NCI-H82 treated with DMSO at 0.1 percent for 48 hours (cell line): ENCODE measurements at regions not wholly inside any gene's neighbourhood (a gene's known extent, or its start where the extent isn't known, plus 50 kb on each side); places are given as distances from the start of the nearest gene placed in this dataset.

Experiments used
- DNase-seq: peaks from one replicate; lab custom pipeline; 2025; ENCODE audit not compliant: unreplicated experiment; lab: John Stamatoyannopoulos, UW

DNA sequence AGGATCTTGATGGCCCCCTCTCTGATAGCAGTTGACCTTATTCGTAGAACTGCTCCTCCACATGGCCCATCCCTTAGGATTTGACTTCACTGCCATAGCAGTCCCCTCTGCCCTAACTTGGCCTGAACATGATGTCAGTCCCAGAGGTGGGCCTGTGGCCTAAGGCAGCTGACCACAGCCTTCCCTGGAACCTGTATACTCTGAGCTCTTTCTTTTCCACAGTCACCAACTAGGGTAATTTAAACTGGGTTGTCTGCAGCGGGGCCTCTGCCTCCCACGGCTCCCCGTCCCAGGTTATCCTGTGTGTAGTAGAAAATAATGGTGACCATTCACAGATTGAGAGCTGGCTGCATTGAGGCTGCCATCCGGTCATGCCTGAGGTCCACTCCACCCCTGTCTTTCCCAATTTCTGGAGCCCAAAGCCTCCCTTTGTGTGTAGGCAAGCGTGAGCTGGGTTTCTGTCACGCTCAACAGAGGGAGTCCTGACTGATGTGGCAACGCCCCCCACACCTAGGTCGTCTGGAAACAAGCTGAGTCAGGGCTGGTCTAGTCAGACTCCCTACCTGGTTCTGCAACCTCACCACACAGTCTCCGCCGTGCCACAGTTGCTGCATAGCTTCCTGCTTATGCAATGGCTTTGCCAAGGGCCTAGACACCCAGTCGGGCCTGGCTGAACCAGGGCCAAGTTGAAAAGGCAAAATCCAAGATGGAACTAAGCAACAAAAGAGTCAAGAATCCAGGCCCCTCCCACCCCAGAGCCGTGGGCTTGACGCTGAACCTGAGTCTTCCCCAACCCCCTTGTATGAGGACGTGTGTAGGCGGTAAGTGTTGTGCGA lies 284.5 kb downstream of the XXYLT1 start:
- no peak for DNase-seq

DNA sequence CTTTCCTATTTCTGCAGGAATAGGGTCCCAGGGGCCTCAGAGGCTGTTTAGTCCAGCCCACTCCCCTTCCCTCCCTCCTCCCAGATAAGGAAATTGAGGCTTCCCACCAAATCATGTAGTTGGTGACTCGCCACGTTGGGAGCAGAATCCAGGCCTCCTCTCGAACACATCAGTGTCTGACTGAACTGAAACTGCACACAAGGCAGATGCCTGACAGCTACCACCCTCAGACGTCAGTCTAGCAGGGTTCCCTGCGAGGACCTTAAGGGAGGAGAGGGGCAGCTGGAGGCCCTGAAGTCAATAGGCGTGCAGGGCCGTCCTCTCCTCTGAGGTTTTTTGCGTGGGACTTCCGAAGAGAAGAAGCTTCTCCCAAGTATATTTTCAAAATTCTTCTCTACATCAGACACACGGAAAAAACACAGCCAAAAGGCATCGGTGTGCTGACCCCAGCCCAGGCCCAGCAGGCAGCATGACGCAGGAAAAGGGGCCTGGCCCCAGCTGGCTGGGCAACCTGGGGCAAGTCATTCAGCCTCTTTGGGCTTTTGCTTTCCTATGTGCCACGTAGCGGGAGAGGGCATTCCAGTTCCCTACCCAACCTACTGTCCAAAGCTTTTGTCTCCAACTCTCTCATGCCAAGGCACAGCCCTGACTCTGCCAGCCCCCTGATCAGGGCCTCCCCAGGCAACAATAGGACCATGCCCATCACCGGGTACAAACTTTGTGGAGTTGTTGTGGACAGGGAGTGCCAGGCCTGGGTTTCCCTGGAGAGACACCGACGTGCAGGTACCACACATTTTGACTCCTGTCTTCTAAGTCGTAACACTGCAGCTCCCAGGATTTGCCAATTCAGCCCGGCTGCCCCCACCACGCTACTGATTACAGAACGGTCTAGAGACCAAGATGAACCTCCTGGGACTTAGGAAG lies 283.1 kb downstream of the XXYLT1 start:
- DNase-seq = no peak

DNA sequence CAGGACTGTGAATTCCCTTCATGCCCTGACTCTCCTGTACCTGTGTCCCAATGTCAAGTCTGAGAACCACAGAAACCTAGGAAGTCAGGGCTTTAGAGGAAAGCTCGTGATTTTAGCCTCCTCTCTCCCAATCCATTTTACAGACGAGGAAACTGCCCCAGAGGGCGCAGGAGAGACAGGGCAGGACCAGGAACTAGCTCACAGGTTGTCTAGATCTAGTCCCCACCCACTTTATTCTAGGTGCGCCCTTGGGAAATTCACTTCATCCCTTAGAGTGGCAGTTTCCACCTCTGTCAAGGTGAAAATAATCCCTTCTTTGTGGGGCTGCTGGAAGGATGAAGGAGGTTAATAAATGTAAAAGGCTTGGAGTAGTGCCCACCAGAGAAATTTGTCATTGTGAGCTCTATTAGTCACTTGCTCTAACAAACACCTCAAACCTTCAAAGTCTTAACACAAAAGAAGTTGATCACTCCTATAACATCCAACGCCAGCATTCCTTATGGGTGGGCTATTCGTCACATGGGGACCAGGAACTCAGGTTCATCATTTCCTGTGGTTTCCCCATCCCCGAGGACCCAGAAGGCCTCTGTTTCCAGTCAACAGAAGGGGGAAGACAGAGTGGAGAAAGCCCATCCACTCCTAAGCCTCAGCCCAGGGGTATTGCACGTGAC lies 282.3 kb downstream of the XXYLT1 start:
- no peak for DNase-seq

DNA sequence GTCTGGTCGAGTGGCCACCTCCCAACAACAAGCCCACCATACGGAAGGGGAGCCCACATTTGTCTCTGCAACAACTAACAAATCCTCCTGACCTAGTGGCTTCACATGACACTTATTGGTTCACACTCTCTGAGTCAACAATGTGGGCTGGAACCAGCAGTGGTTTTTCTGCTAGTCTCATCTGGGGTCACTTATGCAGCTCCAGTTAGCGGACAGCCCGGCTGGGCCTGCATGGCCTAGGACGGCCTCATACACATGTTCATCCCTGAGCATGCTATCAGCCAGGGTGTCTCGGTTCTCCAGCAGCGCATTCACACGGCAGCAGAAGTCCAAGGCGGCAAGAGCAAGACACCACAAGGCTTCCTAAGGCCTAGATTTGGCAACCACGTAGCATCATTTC lies 281.7 kb downstream of the XXYLT1 start:
- no peak for DNase-seq

DNA sequence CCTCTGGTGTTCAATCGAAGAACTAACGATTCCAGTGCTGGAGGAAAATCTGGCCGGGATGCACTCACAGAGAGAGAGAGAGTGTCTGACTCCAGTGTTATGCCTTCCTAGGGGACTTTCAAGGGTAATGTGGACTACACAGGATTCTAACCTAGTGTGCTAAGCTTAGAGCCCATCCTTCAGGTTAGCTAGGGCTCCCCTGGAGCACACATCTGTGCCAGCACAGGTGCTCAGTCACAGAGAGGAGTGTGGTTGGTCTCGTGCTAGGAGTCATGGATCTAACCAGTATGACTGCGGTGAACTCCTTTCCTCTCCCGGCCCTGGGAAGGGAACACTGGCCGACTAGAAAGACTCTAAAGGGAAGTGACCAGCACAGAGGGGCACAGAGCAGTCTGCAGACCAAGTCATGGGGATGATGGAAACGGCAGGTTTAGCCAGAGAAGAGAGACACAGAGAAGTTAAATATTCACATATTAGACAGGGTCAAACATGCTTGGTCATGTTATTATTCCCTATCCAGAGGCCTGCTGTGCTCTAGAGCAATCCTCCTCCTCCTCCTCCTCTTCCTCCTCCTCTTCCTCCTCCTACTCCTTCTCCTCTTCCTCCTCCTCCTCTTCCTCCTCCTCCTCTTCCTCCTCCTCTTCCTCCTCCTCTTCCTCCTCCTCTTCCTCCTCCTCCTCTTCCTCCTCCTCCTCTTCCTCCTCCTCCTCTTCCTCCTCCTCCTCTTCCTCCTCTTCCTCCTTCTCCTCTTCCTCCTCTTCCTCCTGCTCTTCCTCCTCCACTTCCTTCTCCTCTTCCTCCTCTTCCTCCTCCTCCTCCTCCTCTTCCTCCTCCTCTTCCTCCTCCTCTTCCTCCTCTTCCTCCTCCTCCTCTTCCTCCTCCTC lies 280.3 kb downstream of the XXYLT1 start:
- no peak for DNase-seq

DNA sequence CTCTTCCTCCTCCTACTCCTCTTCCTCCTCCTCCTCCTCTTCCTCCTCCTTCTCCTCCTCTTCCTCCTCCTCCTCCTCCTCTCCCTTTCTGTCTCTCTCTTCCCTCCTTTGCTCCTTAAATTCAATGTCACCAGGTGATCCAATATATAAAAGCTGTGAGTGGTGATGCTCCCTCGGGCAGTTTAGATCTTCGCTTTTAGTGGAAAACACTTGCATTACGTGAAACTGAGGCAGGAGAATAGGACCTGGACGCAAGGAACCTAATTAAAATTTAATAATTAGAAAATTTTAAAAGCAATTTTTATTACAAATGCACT lies 279.7 kb downstream of the XXYLT1 start:
- DNase-seq = no peak

DNA sequence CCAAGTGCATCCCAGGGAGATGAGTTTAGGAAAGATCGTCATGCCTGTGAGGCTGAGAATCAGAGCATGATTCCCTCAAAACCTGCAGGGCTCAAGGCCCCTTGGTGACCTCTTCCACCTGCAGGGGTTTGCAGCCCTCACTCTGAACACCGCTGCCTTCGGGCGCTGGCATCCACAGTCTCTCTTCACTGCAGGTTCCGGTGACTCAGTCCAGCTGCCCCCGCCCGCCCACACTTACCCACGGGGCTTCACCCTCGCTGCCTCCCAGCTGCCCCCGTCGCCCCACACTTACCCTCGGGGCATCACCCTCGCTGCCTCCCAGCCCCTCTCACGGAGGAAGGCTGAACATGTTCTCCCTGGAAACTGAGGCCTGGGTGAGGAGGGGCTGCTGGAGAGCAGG lies 277.1 kb downstream of the XXYLT1 start:
- no peak for DNase-seq

DNA sequence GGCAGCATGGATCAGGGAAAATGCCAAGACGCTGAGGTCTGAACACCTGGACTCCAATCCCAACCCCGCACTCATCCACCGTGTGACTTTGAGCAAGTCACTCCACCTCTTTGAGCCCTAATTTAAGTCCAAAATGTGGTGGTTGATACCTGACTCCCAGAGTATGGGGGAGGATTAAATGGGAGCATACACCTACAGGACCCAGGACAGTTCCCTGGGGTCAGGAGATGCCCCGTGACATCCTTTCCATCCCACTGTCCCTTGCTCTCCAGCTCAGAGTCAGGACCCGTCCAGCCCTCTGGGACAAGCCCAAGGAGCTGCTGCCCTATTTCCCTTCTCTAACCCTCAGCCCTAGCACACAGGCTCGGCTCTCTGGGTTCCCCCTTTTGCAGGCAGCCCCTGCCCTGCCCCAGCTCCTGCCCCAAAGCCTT lies 276.4 kb downstream of the XXYLT1 start:
- no peak for DNase-seq

DNA sequence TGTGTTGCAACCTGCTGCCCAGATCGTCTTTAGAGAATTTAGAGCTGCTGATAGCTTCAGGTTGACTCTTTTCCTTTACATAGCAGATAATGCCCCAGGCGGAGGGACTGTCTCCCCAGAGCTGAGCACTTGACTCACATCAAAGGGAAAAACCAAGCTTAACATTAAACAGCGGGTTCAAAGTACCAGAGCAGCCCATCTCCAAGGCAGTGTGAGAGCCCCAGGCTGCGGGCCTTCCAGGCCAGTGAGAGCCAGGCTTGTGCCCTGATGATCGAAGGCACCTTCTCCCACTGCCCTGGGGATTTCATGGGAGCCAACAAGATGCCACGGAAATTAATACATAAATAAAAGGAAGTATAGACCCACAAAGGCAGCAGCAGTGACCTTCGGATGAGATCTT lies 275.6 kb downstream of the XXYLT1 start:
- no peak for DNase-seq

DNA sequence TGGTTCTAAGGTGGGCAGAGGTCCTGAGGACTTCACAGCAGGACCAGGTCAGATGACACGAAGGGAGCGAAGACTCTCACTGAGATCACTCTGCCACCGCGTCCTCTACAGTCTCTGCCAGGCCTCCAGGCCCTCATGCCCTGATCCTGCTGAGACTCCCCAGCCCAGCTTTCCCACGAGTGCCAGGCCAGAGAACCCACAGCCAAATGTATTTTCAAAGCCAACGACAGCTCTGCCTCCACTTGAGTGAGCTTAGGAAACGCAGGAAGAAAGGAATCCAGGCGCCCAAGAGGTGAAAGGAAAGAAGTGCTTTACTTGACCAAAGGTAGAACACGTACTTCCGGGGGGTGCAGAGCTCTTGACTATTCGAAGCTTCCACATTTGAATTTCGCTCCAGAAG lies 275.0 kb downstream of the XXYLT1 start:
- no peak for DNase-seq

DNA sequence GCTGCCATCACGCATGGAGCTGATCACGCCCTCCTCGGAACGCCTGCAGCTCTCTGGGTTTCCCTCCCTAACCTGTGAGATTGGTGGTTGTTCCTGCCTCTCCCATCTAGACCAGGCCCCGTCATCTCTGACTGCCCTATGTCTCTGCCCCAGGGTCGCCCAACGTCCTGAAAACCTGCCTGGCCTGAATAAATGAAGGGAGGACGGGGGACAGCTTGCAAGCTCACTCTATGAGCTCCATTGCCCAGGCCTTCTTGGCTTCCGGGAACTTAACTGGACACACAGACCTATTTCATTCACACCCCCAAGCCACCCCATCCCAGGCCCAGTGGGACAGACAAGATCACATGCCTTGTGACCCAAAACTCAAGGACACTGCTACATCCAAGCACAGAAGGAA lies 274.2 kb downstream of the XXYLT1 start:
- DNase-seq = no peak

DNA sequence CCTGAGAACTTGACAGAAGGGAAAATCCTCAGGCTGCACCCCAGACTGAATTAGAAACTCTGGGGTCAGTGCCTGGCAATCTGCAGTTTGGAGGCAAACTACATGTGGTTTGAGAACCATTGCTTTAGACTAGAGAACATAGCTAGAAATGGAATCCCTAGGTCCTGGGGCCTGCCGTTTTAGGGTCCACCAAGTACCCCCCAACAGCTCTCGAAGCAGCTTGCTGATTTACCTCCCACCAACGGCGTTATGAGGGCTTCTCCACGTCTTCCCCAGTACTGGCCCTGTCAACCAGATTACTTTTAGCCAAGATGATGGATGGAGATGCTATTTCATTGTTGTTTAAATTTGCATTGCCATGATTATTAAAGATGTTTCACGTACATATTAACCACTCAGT lies 272.5 kb downstream of the XXYLT1 start:
- no peak for DNase-seq

DNA sequence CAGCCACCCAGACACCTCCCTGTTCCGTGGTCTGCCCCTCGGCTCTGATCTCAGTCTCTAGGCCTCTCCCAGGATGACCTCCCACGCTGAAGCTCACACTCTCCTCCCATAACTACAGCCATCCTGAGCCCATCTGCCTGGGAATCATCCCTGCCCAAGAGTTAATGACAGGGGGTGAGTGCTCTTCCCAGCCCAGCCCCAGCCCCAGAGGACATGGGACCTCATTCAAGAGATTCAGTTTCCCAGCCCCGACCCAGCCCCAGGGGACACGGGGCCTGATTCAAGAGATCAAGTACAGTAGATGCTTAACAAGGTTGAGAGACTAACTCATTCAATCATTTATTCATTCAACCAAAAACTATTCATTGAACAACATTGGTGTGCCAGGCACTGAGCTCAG lies 272.0 kb downstream of the XXYLT1 start:
- DNase-seq = no peak

DNA sequence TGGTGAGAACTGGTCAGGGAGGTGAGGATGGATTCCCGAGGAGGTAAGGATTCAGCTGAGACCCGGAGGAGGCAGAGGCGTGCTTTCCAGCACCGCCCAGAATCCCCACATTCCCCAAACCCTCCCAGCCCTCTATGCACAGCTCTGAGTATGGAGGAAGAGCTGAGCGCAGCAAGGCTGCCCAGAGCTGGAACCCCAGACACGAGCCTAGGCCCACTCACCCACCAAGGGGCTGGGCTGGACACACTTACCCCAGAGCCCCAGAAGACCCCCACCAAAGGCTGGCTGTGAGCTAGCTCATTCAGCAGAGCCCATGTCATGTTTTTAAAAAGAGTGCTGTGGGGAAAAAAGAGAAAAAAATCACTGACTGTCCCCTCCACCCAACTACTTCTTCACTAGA lies 271.5 kb downstream of the XXYLT1 start:
- no peak for DNase-seq

DNA sequence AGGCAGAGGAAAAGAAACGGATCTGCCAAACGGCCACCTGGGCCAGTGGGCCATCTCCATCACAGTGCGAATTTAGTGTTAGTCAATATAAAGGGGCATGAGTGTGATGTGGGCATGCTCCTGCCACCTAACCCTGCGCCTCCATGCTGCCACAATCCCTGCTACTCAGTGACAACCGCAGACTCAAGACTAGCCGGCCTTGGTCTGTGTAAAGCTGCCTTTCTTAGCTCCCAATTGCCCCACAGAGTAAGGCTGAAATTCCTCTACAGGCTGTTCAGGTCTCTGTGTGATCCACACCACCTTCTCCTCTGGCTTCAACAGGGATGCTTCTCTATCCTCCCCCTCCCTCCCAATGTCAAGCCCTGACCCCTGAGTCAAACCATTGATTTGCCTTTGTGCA lies 269.7 kb downstream of the XXYLT1 start:
- no peak for DNase-seq

DNA sequence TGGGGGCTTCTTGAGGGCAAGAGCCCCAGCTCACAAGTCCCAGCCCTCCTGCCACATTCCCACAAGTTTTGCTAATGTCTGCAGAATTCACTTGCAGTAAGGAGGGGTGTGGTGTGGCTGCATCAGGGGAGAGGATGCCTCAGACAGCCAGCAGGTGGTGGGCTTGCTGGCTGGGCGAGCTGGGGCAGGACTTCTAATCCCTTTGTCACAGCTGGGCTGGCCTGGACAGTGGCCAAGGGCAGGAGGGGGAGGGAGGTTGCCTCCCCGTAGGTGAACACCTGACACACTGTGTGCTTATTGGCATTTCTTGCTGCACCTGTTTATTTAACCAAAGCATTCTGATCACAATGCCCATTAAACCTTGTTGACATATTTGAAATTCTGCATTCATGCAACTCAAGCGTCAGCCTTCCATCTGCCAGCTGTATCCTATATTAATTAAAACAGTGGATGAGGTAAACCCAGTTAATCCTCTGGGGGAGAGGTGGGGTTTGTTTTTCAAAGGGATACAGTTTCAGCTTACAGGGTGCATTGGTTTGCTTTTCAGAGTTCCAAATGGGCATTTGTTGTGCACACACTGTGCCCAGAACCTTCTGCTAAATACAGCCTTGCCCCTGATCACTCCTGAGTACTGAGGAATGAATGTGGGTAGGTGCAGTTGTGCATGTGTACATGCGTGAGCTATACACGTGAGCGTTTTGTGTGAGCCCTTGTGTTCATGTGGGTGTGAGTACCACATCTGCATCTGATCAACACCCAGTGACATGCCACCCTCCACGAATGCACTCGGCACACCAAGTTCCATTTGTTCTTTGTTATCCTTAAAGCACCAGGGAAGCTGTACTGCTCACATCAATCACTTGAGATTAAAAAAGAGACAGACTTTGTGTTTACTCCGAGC lies 268.7 kb downstream of the XXYLT1 start:
- DNase-seq = peak; percentile 96

DNA sequence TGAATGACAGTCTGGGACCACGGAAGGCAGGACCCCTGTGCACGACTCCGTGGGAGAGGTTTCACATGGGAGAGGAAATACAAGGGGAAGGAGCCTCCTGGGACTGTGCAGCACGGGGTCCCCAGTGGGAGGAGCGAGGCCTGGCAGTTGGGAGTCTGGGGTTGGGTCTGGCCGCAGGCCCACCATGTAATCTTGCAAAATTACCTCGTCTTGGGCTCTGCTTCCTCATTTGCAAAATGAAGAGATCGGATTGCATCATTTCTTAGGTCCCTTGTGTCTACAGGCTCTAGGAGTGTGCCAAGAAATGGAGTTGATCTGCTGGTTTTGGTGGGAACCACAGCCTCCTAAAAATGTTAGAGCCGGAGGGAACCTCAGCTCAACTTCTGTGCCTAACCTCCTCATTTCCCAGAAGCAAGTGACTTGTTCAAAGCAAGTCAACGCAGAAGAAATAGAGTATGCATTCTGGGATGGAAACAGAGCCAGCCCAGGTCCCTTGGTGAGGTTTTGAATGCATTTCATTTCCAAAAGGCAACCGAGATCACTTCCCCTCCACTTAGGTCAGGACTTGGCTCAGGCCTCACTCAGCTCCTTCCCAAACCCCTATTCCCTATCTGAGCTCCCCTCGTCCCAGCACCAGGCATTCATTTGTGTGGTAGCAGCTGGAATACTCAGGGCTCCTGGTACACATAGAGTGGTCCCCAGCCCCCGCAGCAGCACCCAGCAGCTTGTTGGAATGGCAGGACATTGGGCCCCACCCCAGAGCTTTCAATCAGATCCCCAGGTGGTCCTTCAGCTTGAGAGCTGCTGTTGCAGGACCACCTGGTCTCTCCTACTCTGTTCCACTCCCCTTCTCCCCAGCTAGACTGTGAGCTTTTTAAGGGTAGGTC lies 267.7 kb downstream of the XXYLT1 start:
- DNase-seq = peak; percentile 56

DNA sequence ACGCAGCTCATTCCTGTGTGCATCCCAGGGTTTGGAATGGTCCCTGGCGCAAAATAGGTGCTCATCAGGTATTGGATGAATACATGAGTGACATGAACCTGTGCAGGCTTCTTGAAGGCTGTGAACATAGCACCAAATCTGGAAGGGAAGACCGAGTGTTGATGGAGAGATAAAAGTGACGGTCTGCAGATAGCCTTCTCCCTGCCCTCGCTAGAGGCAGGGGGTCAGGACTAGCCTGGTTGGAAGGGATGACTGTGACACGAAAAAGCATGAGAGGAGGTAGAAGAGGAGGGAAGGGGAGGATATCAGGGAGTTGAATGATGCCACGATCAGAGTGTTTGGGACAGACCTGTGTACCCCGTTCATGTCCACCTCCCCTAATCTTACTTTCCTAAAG lies 267.1 kb downstream of the XXYLT1 start:
- DNase-seq = no peak
